GM19463 (cell line): ENCODE measurements at regions not wholly inside any gene's neighbourhood (a gene's known extent, or its start where the extent isn't known, plus 50 kb on each side); places are given as distances from the start of the nearest gene placed in this dataset.
"Not testable (repeated sequence)": the region's sequence is repeated elsewhere in the genome, so short reads cannot be mapped to it uniquely, and the experiment has no call there.

ENCODE experiments used
- ATAC-seq: cut with Tn5 transposase; IDR thresholded peaks from one replicate; pipeline ENCODE4 v1.9.1; 2021; ENCODE audit warnings: mild to moderate bottlenecking, moderate library complexity; ENCODE audit not compliant: unreplicated experiment

DNA sequence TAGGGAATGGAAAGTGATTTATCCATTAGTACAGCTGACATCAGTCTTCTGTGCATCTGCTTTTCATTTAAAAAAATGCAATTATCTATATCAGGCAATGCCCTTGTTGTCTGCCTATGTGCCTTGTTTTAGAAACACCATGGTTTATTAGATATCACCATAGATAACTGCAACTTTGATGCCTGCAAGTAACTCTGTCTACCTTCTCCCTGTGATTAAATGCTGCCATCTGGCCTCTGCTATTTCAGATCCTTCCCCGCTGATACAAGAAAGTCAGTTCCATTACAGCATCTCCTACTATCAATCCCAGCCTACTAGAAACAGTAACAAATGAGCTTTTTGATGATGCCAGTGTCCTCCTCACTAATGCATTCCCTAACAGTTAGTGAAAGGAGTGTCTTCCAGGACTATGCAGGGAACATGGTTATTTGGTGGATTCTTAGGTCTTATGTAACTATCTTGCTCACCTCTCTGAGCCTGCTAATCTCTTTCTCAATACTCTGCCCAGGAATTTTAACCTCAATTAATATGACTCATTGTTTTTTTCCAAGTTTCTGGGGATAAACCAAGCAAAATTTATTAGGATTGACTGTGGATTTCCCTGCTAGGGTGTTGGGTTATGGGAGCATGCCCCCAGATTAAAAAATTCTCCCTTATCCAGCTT, 444.9 kb downstream of the RAPGEF2 start:
- no peak for ATAC-seq

DNA sequence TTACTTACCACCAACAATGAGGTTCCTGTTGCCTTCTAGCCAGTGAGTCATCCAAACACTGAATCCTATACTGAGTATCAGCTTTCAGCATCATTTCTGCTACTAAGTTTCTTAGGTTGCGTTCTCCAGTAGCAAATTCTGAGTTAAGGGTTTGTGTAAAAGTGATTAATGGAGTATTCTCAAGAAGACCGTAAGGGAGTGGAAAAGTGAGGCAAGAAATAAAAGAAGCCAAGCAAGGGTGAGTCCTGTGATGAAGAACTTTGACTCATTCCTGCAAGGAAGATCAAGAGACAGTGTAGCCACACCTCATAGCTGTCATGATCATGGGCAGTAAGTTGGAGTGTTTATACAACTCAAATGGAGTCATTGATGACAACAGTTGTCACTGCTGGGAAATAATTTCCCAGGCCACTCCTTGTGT, 446.2 kb downstream of the RAPGEF2 start:
- ATAC-seq, result no peak

GRCh38 chr4:159551281-159551680, 448.4 kb downstream of the RAPGEF2 start:
- no peak for ATAC-seq

GRCh38 chr4:159552979-159553768, 450.3 kb downstream of the RAPGEF2 start:
- ATAC-seq, result no peak

- ATAC-seq, result no peak
Measured at GRCh38 chr4:159555873-159556272, 453.0 kb downstream of the RAPGEF2 start.

- ATAC-seq, result no peak
Measured at GRCh38 chr4:159562366-159562765, 459.5 kb downstream of the RAPGEF2 start.

DNA sequence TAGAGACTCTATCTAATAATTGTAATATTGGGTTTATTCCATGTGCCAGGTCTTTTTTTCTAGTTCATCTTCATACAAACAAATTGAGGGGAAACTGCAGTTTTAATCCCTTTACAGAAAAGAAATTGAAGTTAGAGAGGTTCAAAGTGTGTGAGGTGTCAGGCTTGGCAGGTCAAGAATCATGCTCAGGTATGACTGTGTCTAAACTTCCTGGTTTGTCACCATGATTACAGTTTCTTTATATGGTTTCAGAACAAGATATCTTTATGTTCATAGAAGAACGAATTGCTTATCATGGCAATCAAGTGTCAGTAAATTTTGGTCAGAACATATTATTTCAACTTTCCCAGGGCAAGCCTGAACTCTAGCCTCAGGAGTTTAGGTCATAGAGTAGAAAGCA, 460.4 kb downstream of the RAPGEF2 start:
- ATAC-seq, result no peak

- ATAC-seq, result no peak
Measured at GRCh38 chr4:159564615-159565014, 461.7 kb downstream of the RAPGEF2 start.

DNA sequence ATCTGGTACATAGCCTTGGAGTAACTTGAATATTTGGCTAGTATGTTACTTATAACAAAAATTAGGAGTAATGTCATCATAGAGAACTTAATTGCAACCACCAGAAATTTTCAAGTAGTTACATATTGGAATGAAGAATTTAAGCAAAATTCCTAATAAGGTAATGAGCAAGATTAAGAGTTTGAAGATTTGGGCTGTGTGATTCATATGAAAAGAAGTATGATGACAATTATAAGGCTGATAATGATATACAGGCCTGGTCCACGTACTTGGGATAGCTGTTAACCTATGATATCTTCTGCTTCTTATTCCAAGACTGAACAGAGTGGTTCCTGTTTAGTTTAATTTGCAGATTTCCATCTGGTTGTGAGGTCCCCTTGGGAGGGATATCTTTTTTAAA, 463.9 kb downstream of the RAPGEF2 start:
- ATAC-seq, result no peak

GRCh38 chr4:159577241-159577640, 474.4 kb downstream of the RAPGEF2 start:
- ATAC-seq, result no peak

GRCh38 chr4:159582685-159583084, 479.8 kb downstream of the RAPGEF2 start:
- no peak for ATAC-seq

DNA sequence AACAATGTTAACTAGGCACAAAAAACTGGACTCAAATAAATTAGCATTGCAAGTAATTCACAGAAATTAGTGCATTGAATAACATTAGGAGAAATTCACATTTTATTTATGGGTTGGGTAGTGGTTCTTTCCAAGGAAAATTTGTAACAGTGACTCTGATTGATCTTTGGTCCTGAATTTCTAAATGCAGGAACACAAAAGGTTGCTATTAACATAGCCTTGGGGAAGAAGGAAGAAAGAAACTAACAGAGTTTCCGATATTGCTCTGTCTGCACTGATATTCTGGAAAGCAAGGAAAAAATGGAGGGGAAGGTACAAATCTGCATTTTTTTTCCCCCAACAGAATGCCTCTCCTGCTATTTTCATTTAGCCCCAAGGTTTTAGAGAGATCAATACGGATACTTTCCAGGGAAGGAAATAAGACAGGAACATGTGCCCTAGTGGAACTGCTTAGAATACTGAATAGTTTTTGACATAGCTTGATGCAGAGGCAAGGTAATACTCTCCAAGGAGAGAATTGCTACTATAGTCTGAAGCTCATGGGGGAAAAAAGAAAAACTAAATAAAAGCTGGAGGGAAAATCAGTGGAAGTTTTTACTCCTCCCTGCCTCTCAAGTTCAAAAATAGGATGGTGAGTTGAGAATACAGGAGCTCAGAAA, 490.1 kb downstream of the RAPGEF2 start:
- ATAC-seq, result no peak

GRCh38 chr4:159593681-159594080, 490.8 kb downstream of the RAPGEF2 start:
- ATAC-seq, result no peak

- no peak for ATAC-seq
Measured at GRCh38 chr4:159594576-159594975, 491.7 kb downstream of the RAPGEF2 start.

- not testable (repeated sequence) for ATAC-seq
Measured at GRCh38 chr4:159595101-159595500, 492.2 kb downstream of the RAPGEF2 start.

DNA sequence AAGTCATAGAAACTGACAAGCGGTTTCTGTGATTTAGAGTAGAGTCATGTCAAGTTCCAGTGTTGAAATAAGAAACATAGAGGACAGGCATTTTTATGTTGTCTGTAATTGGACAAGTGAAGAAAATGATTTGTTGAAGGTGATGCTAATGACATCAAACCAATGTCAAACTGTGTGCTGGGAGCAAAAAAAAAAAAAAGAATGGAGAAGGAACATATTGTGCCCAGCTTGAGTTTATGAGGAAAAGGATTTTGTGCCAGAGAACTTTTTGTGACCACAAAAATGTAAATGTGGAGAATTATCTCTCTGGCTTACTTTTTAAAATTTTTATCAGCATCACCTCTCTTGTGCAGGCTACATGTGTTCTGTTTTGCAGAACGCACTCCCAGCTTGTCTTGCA, 495.7 kb downstream of the RAPGEF2 start:
- no peak for ATAC-seq

GRCh38 chr4:159600061-159600460, 497.2 kb downstream of the RAPGEF2 start:
- no peak for ATAC-seq

GRCh38 chr4:159604781-159605180, 501.9 kb downstream of the RAPGEF2 start:
- ATAC-seq, result no peak

- no peak for ATAC-seq
Measured at GRCh38 chr4:159606835-159607234, 504.0 kb downstream of the RAPGEF2 start.

DNA sequence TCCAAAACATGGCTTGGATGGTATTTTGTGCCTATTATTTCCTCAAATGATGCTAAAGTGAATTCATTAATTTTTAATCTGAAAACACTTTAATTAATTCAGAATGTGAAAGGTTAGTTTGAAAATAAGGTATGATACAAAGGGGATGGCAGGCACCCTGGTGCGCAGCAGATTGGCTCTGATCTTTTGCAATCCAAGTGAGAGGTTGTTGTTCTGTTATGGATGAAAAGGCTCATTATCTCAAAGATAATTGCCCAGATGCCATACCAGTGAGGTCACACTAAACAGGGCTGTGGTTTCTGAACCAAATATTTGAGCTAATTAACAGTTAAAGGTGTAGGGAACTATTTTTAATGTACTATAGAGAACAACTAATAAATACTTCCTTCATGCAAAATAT, 504.9 kb downstream of the RAPGEF2 start:
- ATAC-seq, result no peak

DNA sequence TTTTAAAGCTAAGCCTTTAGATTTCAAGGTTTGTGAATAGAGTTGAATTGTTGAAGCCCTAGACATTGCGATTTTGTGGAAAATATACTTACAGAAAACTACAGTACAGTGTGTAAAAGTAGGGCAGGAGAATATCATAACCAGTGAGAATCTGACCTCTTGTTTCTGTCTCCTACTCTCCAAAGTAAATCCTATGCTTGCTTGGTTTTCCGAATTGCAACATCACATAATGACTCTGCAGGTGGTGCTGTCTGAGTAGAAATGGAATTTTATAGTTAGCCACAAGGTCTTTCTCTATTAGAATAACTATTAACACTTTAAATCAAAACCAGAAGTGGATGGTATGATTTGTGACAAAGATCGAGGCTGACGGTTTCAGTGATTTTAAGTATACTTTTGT, 505.6 kb downstream of the RAPGEF2 start:
- ATAC-seq, result no peak

- ATAC-seq, result no peak
Measured at GRCh38 chr4:159632031-159632430, 529.2 kb downstream of the RAPGEF2 start.
